ENCODE measurements at regions not wholly inside any gene's neighbourhood (a gene's known extent, or its start where the extent isn't known, plus 50 kb on each side); places are given as distances from the start of the nearest gene placed in this dataset.

GRCh38 chr6:144805049-144805448 lies 519.9 kb downstream of the UTRN start:
- H3K36me3 Mint-ChIP-seq = peaks cover 18% of the 10 kb centered on the region
- no peak overlapping the region for H3K4me3 Mint-ChIP-seq
- H3K4me1 Mint-ChIP-seq = peaks cover 8% of the 10 kb centered on the region
- H3K9me3 Mint-ChIP-seq = peaks cover 11% of the 10 kb centered on the region
- TF ChIP-seq CTCF (IDR thresholded peaks at IDR 0.05; ENCODE audit: unreplicated experiment) = no peak
- DNase-seq (ENCODE audit: low spot score in 2 of 2, unreplicated experiment in 2 of 2) = no peak
- H3K27me3 Mint-ChIP-seq (ENCODE audit: low read depth) = no peaks in the 10 kb centered on the region
- no peak overlapping the region for H3K27ac Mint-ChIP-seq

- Mint-ChIP-seq H3K27me3 (ENCODE audit: low read depth) (no peaks in the 10 kb centered on the region), H3K27ac (no peak overlapping the region), H3K9me3 (peaks cover 11% of the 10 kb centered on the region), H3K4me1 (peaks cover 8% of the 10 kb centered on the region), H3K4me3 (no peak overlapping the region), H3K36me3 (peaks cover 22% of the 10 kb centered on the region)
- no peak for TF ChIP-seq CTCF (IDR thresholded peaks at IDR 0.05; ENCODE audit: unreplicated experiment)
- DNase-seq (ENCODE audit: low spot score in 2 of 2, unreplicated experiment in 2 of 2) = no peak
These were observed 521.1 kb downstream of the UTRN start for GRCh38 chr6:144806222-144806621.

DNA sequence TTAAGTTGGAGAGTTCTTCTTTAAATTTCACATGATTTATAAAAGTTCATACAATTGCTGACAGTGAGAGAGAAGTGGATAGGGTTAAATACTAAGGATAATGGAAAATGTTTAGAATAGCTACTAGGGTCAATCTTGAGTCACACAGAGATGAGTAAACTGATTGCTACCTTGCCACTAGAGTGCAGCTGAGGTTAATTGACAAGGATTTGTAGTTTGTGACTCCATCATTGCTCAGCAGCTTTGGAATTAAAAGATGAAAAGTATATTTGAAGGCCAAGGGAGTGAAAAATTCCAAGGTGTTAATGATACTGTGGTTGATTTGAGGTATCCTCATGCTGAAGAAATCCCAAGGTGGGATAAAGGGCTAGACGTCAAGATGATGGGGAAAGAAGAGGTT lies 524.0 kb downstream of the UTRN start:
- TF ChIP-seq CTCF (IDR thresholded peaks at IDR 0.05; ENCODE audit: unreplicated experiment) = no peak
- no peak for DNase-seq (ENCODE audit: low spot score in 2 of 2, unreplicated experiment in 2 of 2)
- Mint-ChIP-seq H3K27ac (no peak overlapping the region), H3K27me3 (ENCODE audit: low read depth) (no peaks in the 10 kb centered on the region), H3K36me3 (peaks cover 32% of the 10 kb centered on the region), H3K9me3 (peaks cover 17% of the 10 kb centered on the region), H3K4me1 (peaks cover 8% of the 10 kb centered on the region), H3K4me3 (no peak overlapping the region)

DNA sequence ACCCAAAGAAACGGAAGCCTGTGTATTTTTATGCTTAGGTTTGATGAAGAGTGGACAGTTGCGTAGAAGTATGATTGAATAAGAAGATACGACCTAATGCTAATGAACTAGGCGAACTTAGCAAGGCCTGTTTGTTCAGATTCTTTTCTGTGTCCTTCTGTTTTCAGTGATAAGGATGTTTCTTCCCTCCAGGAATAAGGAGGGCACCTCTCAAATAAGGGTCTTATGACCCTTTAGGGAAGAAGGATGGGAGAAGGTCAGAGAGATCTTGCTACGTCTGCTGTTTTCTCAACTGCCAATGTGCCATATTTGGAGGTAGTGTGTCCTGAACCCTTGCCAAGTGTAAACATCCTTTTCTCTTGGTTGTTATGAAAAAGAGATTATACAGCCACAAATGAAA lies 524.8 kb downstream of the UTRN start:
- H3K9me3 Mint-ChIP-seq = peaks cover 17% of the 10 kb centered on the region
- no peak overlapping the region for H3K4me3 Mint-ChIP-seq
- no peak overlapping the region for H3K27ac Mint-ChIP-seq
- peaks cover 5% of the 10 kb centered on the region for H3K4me1 Mint-ChIP-seq
- no peak for DNase-seq (ENCODE audit: low spot score in 2 of 2, unreplicated experiment in 2 of 2)
- H3K27me3 Mint-ChIP-seq (ENCODE audit: low read depth) = no peaks in the 10 kb centered on the region
- H3K36me3 Mint-ChIP-seq = peaks cover 38% of the 10 kb centered on the region
- TF ChIP-seq CTCF (IDR thresholded peaks at IDR 0.05; ENCODE audit: unreplicated experiment) = no peak

DNA sequence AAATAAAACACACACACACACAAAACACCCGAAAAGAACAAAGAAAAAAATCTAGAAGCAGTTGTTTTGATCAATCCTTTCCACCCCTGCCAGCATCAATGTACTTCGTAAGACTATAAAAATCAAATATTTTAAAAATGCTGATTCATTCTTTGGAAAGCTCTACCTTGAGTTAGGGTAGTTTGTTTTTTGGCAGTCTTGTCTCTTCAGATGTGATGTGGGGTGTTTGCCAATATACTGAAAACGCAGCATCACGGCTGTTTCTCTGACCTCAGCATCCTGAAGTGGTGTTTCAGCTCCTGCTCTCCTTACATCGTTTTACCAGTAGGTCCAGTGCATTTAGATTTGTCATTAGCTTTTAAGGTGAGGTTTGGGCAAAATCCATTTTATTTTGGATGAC lies 526.0 kb downstream of the UTRN start:
- Mint-ChIP-seq H3K36me3 (peaks cover 42% of the 10 kb centered on the region), H3K27me3 (ENCODE audit: low read depth) (no peaks in the 10 kb centered on the region), H3K4me1 (peaks cover 8% of the 10 kb centered on the region), H3K9me3 (peaks cover 17% of the 10 kb centered on the region), H3K4me3 (no peak overlapping the region), H3K27ac (no peak overlapping the region)
- no peak for TF ChIP-seq CTCF (IDR thresholded peaks at IDR 0.05; ENCODE audit: unreplicated experiment)
- no peak for DNase-seq (ENCODE audit: low spot score in 2 of 2, unreplicated experiment in 2 of 2)

GRCh38 chr6:144816936-144817335 lies 531.8 kb downstream of the UTRN start:
- Mint-ChIP-seq H3K4me3 (no peak overlapping the region), H3K27me3 (ENCODE audit: low read depth) (no peaks in the 10 kb centered on the region), H3K27ac (no peak overlapping the region), H3K4me1 (peaks cover 23% of the 10 kb centered on the region), H3K9me3 (peaks cover 6% of the 10 kb centered on the region), H3K36me3 (peaks cover 23% of the 10 kb centered on the region)
- DNase-seq (ENCODE audit: low spot score in 2 of 2, unreplicated experiment in 2 of 2) = no peak
- TF ChIP-seq CTCF (IDR thresholded peaks at IDR 0.05; ENCODE audit: unreplicated experiment) = no peak
